NCI-H1048 (cell line): ENCODE measurements at regions not wholly inside any gene's neighbourhood (a gene's known extent, or its start where the extent isn't known, plus 50 kb on each side); places are given as distances from the start of the nearest gene placed in this dataset.
"Not testable (repeated sequence)": the region's sequence is repeated elsewhere in the genome, so short reads cannot be mapped to it uniquely, and the experiment has no call there.

Source experiments
- DNase-seq: peaks from one replicate; lab custom pipeline; 2025; lab: John Stamatoyannopoulos, UW

DNA sequence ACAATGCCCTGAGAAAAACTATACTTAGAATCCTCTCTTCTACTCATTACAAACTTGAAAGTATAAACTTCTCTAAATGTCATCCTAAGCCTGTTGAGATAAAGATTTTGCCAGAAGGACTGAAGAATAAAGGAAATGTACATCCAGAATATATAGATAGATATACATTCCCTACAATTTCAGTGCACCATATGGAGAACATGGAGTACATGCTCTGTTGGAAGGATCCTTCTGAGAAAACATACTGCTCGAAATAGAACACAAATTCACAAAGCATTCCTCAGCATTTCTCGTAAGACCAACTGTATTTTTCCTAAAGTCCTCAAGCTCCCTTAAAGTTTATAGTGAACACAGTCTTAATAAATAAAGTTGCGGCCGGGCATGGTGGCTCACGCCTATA lies 69.7 kb upstream of the RASA1 start:
- no peak for DNase-seq

DNA sequence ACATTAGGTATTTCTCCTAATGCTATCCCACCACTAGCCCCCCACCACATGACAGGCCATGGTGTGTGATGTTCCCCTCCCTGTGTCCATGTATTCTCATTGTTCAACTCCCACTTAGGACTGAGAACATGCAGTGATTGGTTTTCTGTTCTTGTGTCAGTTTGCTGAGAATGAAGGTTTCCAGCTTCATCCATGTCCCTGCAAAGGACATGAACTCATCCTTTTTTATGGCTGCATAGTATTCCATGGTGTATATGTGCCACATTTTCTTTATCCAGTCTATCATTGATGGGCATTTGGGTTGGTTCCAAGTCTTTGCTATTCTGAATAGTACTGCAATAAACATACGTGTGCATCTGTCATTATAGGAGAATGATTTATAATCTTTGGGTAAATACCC lies 68.4 kb upstream of the RASA1 start:
- DNase-seq = not testable (repeated sequence)

DNA sequence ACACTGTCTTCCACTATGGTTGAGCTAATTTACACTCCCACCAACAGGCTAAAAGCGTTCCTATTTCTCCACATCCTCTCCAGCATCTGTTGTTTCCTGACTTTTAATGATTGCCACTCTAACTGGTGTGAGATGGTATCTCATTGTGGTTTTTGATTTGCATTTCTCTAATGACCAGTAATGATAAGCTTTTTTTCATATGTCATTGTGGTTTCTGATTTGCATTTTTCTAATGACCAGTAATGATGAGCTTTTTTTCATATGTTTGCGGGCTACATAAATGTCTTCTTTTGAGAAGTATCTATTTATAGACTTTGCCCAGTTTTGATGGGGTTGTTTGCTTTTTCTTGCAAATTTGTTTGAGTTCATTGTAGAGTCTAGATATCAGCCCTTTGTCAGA lies 68.0 kb upstream of the RASA1 start:
- DNase-seq = not testable (repeated sequence)

DNA sequence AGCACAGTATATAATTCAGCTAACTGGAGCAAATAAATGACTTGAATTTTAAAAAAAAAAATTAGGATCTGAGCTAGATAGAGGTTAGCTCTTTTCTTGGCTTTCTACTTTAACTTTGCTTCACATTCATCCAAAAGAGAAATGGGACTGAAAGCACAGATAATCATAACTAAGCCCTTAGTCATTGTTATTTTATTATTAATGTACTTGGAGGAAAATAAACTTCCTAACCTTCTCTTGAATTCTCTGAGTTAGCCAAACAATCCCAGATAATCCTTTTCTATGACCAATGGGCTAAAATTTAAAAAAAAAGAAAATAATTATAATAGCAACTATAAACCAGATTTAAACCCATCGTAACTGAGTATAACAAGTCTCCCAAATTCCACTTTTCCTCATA lies 57.6 kb upstream of the RASA1 start:
- DNase-seq = no peak

DNA sequence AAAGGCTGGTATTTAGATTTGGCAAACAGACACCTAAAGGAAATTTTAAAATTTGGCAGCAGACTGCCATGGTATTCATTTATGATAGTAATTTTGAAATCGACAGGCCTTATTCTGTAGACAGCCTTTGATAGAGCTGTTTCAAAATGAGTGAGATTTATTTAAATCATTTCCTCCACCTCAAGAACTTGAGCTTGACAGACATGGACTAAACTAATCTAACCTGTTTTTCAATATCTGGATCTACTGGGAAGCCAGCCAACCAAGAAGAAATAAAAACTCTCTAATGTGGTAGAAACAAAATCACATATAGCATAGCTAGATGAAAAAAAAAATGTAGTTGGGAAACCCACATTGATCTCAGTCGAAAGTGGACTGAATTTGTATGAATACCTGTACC lies 56.9 kb upstream of the RASA1 start:
- DNase-seq = peak; percentile 17

DNA sequence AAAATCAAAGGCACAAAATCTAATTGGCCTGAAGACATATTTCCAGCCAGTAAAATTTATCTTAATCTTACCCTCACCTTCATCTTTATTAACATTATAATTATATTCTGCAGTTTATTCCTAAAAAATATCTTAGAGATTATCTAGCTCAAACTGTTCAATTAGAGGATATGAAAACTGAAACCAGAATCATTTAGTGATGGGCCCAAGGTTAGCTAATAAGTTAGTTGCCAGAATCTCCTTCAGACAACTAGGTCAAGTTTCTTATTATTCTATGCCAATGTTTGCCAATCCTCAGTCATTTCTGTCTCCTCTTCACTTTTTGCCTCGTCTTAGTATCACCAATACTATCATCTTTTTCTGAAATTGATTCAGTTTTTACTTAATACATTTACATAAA lies 56.0 kb upstream of the RASA1 start:
- no peak for DNase-seq

DNA sequence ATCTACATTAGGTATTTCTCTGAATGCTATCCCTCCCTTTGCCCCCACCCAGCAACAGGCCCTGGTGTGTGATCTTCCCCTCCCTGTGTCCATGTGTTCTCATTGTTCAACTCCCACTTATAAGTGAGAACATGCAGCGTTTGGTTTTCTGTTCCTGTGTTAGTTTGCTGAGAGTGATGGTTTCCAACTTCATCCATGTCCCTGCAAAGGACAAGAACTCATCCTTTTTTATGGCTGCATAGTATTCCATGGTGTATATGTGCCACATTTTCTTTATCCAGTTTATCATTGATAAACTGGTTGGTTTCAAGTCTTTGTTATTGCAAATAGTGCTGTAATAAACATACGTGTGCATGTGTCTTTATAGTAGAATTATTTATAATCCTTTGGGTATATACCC lies 55.5 kb upstream of the RASA1 start:
- DNase-seq = not testable (repeated sequence)

DNA sequence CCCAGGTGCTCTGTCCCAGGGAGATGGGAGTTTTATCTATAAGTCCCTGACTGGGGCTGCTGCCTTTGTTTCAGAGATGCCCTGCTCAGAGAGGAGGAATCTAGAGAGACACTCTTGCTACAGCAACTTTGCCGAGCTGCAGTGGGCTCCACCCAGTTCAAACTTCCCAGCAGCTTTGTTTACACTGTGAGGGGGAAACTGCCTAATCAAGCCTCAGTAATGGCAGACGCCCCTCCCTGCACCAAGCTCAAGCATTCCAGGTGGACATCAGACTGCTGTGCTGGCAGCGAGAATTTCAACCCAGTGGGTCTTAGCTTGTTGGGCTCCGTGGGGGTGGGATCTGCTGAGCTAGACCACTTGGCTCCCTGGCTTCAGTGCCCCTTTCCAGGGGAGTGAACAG lies 50.2 kb upstream of the RASA1 start:
- DNase-seq = not testable (repeated sequence)
